ENCODE measurements at regions not wholly inside any gene's neighbourhood (a gene's known extent, or its start where the extent isn't known, plus 50 kb on each side); places are given as distances from the start of the nearest gene placed in this dataset.
"Not testable (repeated sequence)": the region's sequence is repeated elsewhere in the genome, so short reads cannot be mapped to it uniquely, and the experiment has no call there.

GRCh38 chr2:120514521-120514920 lies 168.6 kb downstream of the INHBB start:
- Histone ChIP-seq H3K4me1 (ENCODE audit: insufficient read depth, low read length, severe bottlenecking) (no peaks in the 10 kb centered on the region), H3K36me3 (ENCODE audit: insufficient read depth, low read length) (no peaks in the 10 kb centered on the region), H3K4me3 (ENCODE audit: low read depth, low read length, poor library complexity, severe bottlenecking) (no peak overlapping the region), H3K27me3 (ENCODE audit: insufficient read depth, low read length) (no peaks in the 10 kb centered on the region), H3K27ac (ENCODE audit: low read depth, low read length, poor library complexity, severe bottlenecking) (no peak overlapping the region), H3K9me3 (ENCODE audit: low read length) (no peaks in the 10 kb centered on the region), H4K20me1 (ENCODE audit: insufficient read depth, low read length) (no peaks in the 10 kb centered on the region), H3K79me2 (ENCODE audit: insufficient read depth, low read length) (no peaks in the 10 kb centered on the region), H3K9me2 (ENCODE audit: low read depth, low read length) (no peaks in the 10 kb centered on the region), H2AFZ (ENCODE audit: low read length) (no peak overlapping the region), H3K4me2 (ENCODE audit: low read length) (no peak overlapping the region), H3K9ac (ENCODE audit: low read length) (no peak overlapping the region), H3F3A (ENCODE audit: insufficient read depth, low read length) (no peaks in the 10 kb centered on the region)
- TF ChIP-seq, protein P1, sequence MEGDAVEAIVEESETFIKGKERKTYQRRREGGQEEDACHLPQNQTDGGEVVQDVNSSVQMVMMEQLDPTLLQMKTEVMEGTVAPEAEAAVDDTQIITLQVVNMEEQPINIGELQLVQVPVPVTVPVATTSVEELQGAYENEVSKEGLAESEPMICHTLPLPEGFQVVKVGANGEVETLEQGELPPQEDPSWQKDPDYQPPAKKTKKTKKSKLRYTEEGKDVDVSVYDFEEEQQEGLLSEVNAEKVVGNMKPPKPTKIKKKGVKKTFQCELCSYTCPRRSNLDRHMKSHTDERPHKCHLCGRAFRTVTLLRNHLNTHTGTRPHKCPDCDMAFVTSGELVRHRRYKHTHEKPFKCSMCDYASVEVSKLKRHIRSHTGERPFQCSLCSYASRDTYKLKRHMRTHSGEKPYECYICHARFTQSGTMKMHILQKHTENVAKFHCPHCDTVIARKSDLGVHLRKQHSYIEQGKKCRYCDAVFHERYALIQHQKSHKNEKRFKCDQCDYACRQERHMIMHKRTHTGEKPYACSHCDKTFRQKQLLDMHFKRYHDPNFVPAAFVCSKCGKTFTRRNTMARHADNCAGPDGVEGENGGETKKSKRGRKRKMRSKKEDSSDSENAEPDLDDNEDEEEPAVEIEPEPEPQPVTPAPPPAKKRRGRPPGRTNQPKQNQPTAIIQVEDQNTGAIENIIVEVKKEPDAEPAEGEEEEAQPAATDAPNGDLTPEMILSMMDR (IDR thresholded peaks at IDR 0.05; ENCODE audit: low read length): no peak

DNA sequence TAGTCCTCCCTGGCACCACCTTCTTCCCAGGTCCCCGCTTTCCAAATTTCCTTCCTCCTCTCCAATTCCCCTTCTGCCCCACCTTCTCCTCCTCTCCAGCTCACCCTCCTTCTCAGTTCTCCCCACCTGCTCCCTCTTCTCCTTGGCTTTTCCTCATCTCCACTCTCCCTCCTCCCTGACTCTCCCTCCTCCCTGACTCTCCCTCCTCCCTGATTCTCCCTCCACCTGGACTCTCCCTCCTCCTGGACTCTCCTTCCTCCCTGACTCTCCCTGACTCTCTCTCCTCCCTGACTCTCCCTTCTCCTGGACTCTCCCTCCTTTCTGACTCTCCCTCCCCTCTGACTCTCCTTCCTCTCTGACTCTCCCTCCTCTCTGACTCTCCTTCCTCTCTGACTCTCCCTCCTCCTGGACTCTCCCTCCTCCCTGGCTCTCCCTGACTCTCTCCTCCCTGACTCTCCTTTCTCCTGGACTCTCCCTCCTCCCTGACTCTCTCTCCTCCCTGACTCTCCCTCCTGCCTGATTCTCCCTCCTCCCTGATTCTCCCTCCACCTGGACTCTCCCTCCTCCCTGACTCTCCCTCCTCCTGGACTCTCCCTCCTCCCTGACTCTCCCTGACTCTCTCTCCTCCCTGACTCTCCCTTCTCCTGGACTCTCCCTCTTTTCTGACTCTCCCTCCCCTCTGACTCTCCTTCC lies 169.3 kb downstream of the INHBB start:
- H3K27me3 ChIP-seq (ENCODE audit: insufficient read depth, low read length); H4K20me1 ChIP-seq (ENCODE audit: insufficient read depth, low read length); H3K27ac ChIP-seq (ENCODE audit: low read depth, low read length, poor library complexity, severe bottlenecking); H3K79me2 ChIP-seq (ENCODE audit: insufficient read depth, low read length); H2AFZ ChIP-seq (ENCODE audit: low read length); H3K36me3 ChIP-seq (ENCODE audit: insufficient read depth, low read length); H3K4me1 ChIP-seq (ENCODE audit: insufficient read depth, low read length, severe bottlenecking); H3K9ac ChIP-seq (ENCODE audit: low read length); H3F3A ChIP-seq (ENCODE audit: insufficient read depth, low read length); H3K4me3 ChIP-seq (ENCODE audit: low read depth, low read length, poor library complexity, severe bottlenecking); H3K9me2 ChIP-seq (ENCODE audit: low read depth, low read length); H3K9me3 ChIP-seq (ENCODE audit: low read length); H3K4me2 ChIP-seq (ENCODE audit: low read length): not testable (repeated sequence)

DNA sequence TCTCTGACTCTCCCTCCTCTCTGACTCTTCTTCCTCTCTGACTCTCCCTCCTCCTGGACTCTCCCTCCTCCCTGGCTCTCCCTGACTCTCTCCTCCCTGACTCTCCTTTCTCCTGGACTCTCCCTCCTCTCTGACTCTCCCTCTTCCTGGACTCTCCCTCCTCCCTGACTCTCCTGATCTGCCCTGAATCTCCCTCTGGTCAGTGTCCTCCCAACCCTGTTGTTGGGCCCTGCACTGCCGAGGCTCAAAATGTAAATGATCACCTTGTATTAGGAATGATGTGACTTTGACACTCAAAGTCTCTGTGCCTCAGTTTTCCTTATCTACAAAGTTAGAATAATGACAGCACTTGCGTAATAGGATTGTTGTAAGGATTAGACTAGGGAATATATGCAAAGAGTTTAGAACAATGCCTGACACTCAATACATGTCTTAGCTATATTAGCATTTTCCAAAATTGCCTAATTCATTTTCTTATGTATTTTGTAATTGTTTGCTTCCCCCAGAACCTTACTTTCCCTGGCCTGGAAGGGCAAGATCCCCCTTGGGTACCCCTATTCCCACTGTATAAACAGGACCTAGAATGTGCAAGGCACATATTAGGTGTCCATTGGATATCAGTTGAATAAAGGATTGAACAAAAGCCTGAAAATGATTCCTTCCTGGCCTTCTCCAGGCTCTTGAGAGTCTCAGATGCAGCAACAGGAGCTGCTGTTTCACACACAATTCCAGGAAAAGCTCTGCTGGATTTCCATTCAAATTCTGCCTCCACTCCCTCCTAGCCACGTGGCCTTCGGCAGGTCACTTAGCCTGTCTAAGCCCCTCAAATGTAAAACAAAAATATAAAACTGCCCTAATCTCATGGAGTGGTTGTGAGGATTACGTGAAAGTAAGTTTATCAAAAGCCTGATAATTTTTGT lies 170.1 kb downstream of the INHBB start:
- no peak overlapping the region for H2AFZ ChIP-seq (ENCODE audit: low read length)
- H3K27ac ChIP-seq (ENCODE audit: low read depth, low read length, poor library complexity, severe bottlenecking): no peak overlapping the region
- TF ChIP-seq EZH2 (IDR thresholded peaks at IDR 0.05; ENCODE audit: borderline replicate concordance, low read length): no peak
- TF ChIP-seq, protein P1 (IDR thresholded peaks at IDR 0.05; ENCODE audit: low read length): no peak
- no peaks in the 10 kb centered on the region for H3K36me3 ChIP-seq (ENCODE audit: insufficient read depth, low read length)
- no peaks in the 10 kb centered on the region for H3K9me2 ChIP-seq (ENCODE audit: low read depth, low read length)
- H3K79me2 ChIP-seq (ENCODE audit: insufficient read depth, low read length): no peaks in the 10 kb centered on the region
- no peaks in the 10 kb centered on the region for H3F3A ChIP-seq (ENCODE audit: insufficient read depth, low read length)
- no peaks in the 10 kb centered on the region for H4K20me1 ChIP-seq (ENCODE audit: insufficient read depth, low read length)
- H3K4me3 ChIP-seq (ENCODE audit: low read depth, low read length, poor library complexity, severe bottlenecking): no peak overlapping the region
- no peaks in the 10 kb centered on the region for H3K9me3 ChIP-seq (ENCODE audit: low read length)
- H3K27me3 ChIP-seq (ENCODE audit: insufficient read depth, low read length): no peaks in the 10 kb centered on the region
- no peak overlapping the region for H3K9ac ChIP-seq (ENCODE audit: low read length)
- no peak overlapping the region for H3K4me2 ChIP-seq (ENCODE audit: low read length)
- H3K4me1 ChIP-seq (ENCODE audit: insufficient read depth, low read length, severe bottlenecking): no peaks in the 10 kb centered on the region

All from OCI-LY1 (cell line).